Liver (tissue), 3 donors: ENCODE measurements at regions not wholly inside any gene's neighbourhood (a gene's known extent, or its start where the extent isn't known, plus 50 kb on each side); places are given as distances from the start of the nearest gene placed in this dataset.

Source experiments
- NR2F2 ChIP-seq: IDR thresholded peaks from 2 replicates; pipeline ENCODE4 v1.6.1; 2016; ENCODE audit warnings: antibody characterized with exemption
- TAF1 ChIP-seq: conservative IDR thresholded peaks from 2 replicates; pipeline ENCODE4 v1.6.1; 2016; ENCODE audit warnings: antibody characterized with exemption, mild to moderate bottlenecking
- YY1 ChIP-seq: IDR thresholded peaks from 2 replicates; pipeline ENCODE4 v1.6.1; 2016; ENCODE audit warnings: antibody characterized with exemption, mild to moderate bottlenecking
- TF ChIP-seq, protein P1 (sequence below): fragments of 150-350 bp; IDR thresholded peaks from 2 replicates; pipeline ENCODE4 v1.5.1; 2017; ENCODE audit warnings: improper control_type of control experiment, low read depth, low read length; ENCODE audit not compliant: missing input control
- TF ChIP-seq, protein P2 (sequence below): IDR thresholded peaks from 2 replicates; pipeline ENCODE4 v1.6.1; 2016; ENCODE audit warnings: antibody characterized with exemption
- donor health status: healthy.
- donor health status: healthy.

DNA sequence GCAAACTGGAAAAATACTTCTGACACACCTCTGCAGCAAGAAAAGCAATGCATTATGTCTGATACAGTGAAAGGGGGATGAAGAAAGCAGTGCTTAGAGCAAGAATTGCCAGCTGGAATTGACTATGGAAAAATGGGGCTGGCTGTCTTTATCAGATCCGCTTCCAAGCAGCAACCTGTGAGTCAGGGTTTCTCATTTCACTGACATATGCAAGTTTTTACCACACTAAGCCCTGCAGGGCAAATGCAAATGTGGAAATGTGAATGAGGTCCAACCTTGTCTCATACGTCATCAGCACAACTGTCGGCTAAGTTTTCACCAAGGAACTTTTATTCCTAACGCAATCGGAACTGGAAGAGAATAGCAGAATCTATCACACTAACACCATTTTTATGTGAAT lies 172.5 kb upstream of the GADL1 start:
- TF ChIP-seq NR2F2 (no peak), TAF1 (no peak), YY1 (no peak)
- TF ChIP-seq, protein P1, sequence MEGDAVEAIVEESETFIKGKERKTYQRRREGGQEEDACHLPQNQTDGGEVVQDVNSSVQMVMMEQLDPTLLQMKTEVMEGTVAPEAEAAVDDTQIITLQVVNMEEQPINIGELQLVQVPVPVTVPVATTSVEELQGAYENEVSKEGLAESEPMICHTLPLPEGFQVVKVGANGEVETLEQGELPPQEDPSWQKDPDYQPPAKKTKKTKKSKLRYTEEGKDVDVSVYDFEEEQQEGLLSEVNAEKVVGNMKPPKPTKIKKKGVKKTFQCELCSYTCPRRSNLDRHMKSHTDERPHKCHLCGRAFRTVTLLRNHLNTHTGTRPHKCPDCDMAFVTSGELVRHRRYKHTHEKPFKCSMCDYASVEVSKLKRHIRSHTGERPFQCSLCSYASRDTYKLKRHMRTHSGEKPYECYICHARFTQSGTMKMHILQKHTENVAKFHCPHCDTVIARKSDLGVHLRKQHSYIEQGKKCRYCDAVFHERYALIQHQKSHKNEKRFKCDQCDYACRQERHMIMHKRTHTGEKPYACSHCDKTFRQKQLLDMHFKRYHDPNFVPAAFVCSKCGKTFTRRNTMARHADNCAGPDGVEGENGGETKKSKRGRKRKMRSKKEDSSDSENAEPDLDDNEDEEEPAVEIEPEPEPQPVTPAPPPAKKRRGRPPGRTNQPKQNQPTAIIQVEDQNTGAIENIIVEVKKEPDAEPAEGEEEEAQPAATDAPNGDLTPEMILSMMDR: no peak
- TF ChIP-seq, protein P2, sequence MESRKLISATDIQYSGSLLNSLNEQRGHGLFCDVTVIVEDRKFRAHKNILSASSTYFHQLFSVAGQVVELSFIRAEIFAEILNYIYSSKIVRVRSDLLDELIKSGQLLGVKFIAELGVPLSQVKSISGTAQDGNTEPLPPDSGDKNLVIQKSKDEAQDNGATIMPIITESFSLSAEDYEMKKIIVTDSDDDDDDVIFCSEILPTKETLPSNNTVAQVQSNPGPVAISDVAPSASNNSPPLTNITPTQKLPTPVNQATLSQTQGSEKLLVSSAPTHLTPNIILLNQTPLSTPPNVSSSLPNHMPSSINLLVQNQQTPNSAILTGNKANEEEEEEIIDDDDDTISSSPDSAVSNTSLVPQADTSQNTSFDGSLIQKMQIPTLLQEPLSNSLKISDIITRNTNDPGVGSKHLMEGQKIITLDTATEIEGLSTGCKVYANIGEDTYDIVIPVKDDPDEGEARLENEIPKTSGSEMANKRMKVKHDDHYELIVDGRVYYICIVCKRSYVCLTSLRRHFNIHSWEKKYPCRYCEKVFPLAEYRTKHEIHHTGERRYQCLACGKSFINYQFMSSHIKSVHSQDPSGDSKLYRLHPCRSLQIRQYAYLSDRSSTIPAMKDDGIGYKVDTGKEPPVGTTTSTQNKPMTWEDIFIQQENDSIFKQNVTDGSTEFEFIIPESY: no peak
